IMR-90 (cell line): ENCODE measurements at regions not wholly inside any gene's neighbourhood (a gene's known extent, or its start where the extent isn't known, plus 50 kb on each side); places are given as distances from the start of the nearest gene placed in this dataset.

ENCODE experiments used
- ATAC-seq: fragments of 200-7000 bp; cut with Tn5 transposase; 2 replicates; pipeline ENCODE4 v1.9.1; 2020; ENCODE audit warnings: low read depth, mild to moderate bottlenecking, moderate library complexity
- BruUV-seq: library from RNA; stranded (reverse); fragments of 400-500 nt; replicated peaks from 2 replicates; lab custom pipeline; 2021; lab: Mats Ljungman, UMichigan
- CTCF ChIA-PET: fragments of 300-600 bp; formaldehyde crosslinking; extraction: SDS; loops from one replicate; lab custom pipeline; 2021; ENCODE audit warnings: antibody characterized with exemption; lab: Yijun Ruan, JAX
- POLR2A ChIA-PET: fragments of 300-600 bp; sonication (Branson Sonifier 250); formaldehyde crosslinking; loops from one replicate; lab custom pipeline; 2022; ENCODE audit warnings: antibody characterized with exemption; ENCODE audit not compliant: unreplicated experiment; lab: Charles Lee
- DNase-seq: peaks from one replicate; pipeline ENCODE4 v3.0.0; 2013
- H2AFZ ChIP-seq: replicated peaks from 2 replicates; pipeline ENCODE3; 2013; ENCODE audit warnings: low read length, mild to moderate bottlenecking; ENCODE audit not compliant: poor library complexity
- H2AK5ac ChIP-seq: 2 replicates; pipeline ENCODE4 v1.6.1; 2013; ENCODE audit warnings: low read depth, low read length, inconsistent platforms
- H2AK9ac ChIP-seq: replicated peaks from 2 replicates; pipeline ENCODE3; 2013; ENCODE audit warnings: mild to moderate bottlenecking, low read depth, low read length, moderate library complexity; ENCODE audit not compliant: poor library complexity
- H2BK120ac ChIP-seq: 2 replicates; pipeline ENCODE4 v1.6.1; 2013; ENCODE audit warnings: low read depth, low read length, inconsistent platforms
- H2BK15ac ChIP-seq: 3 replicates; pipeline ENCODE4 v1.6.1; 2013; ENCODE audit warnings: low read depth, low read length, inconsistent platforms
- H2BK20ac ChIP-seq: 2 replicates; pipeline ENCODE4 v1.6.1; 2013; ENCODE audit warnings: low read depth, mild to moderate bottlenecking, inconsistent platforms, low read length, moderate library complexity
- H2BK5ac ChIP-seq: 2 replicates; pipeline ENCODE4 v1.6.1; 2013; ENCODE audit warnings: mild to moderate bottlenecking, low read depth, low read length, inconsistent platforms; ENCODE audit not compliant: poor library complexity, severe bottlenecking
- H3K14ac ChIP-seq: replicated peaks from 2 replicates; pipeline ENCODE4 v1.6.1; 2013; ENCODE audit warnings: low read depth, low read length, inconsistent platforms
- H3K18ac ChIP-seq: 2 replicates; pipeline ENCODE4 v1.6.1; 2013; ENCODE audit warnings: low read depth, low read length, control low read depth
- H3K23ac ChIP-seq: 2 replicates; pipeline ENCODE4 v1.6.1; 2013; ENCODE audit warnings: low read depth, low read length, inconsistent platforms
- H3K27ac ChIP-seq: 2 replicates; pipeline ENCODE4 v1.5.1; 2013; ENCODE audit warnings: mild to moderate bottlenecking, control low read depth, low read length; ENCODE audit not compliant: insufficient read depth
- H3K27me3 ChIP-seq: 2 replicates; pipeline ENCODE4 v1.6.1; 2013; ENCODE audit warnings: low read length; ENCODE audit not compliant: control insufficient read depth, insufficient read depth
- H3K36me3 ChIP-seq: 2 replicates; pipeline ENCODE4 v1.6.1; 2013; ENCODE audit warnings: low read length, mixed read lengths; ENCODE audit not compliant: control insufficient read depth, insufficient read depth
- H3K4ac ChIP-seq: 2 replicates; pipeline ENCODE4 v1.6.1; 2013; ENCODE audit warnings: low read depth, low read length, inconsistent platforms
- H3K4me1 ChIP-seq: 2 replicates; pipeline ENCODE4 v1.6.1; 2013; ENCODE audit warnings: low read length, mixed read lengths; ENCODE audit not compliant: control insufficient read depth, insufficient read depth
- H3K4me2 ChIP-seq: 2 replicates; pipeline ENCODE4 v1.6.1; 2013; ENCODE audit warnings: low read depth, mild to moderate bottlenecking, control low read depth, low read length, moderate library complexity
- H3K4me3 ChIP-seq: 2 replicates; pipeline ENCODE4 v1.5.1; 2013; ENCODE audit warnings: low read depth, mild to moderate bottlenecking, control low read depth, low read length, moderate library complexity; ENCODE audit not compliant: insufficient read depth
- H3K56ac ChIP-seq: 2 replicates; pipeline ENCODE4 v1.6.1; 2013; ENCODE audit warnings: low read length, inconsistent platforms; ENCODE audit not compliant: insufficient read depth; ENCODE audit errors: extremely low read depth
- H3K79me1 ChIP-seq, 2 experiments: 2 replicates each; pipeline ENCODE4 v1.6.1; 2013; ENCODE audit warnings: low read length in 2 of 2, inconsistent platforms in 1 of 2, low read depth in 1 of 2
- H3K9ac ChIP-seq: 2 replicates; pipeline ENCODE4 v1.6.1; 2013; ENCODE audit warnings: low read depth, low read length, control low read depth
- H3K9me1 ChIP-seq: 2 replicates; pipeline ENCODE4 v1.6.1; 2013; ENCODE audit warnings: low read length, inconsistent platforms; ENCODE audit not compliant: insufficient read depth
- H3K9me3 ChIP-seq: 2 replicates; pipeline ENCODE4 v1.6.1; 2013; ENCODE audit warnings: low read length; ENCODE audit not compliant: control insufficient read depth, insufficient read depth
- H4K20me1 ChIP-seq: 2 replicates; pipeline ENCODE4 v1.6.1; 2013; ENCODE audit warnings: low read length, inconsistent platforms; ENCODE audit not compliant: insufficient read depth
- H4K5ac ChIP-seq: 2 replicates; pipeline ENCODE4 v1.6.1; 2013; ENCODE audit warnings: mild to moderate bottlenecking, low read depth, low read length, control low read depth
- H4K8ac ChIP-seq, 2 experiments: 2 replicates each; pipeline ENCODE4 v1.6.1; 2013; ENCODE audit warnings: low read depth in 2 of 2, low read length in 2 of 2, control low read depth in 1 of 2, inconsistent platforms in 1 of 2
- H4K91ac ChIP-seq: 2 replicates; pipeline ENCODE4 v1.6.1; 2013; ENCODE audit warnings: low read depth, low read length, inconsistent platforms; ENCODE audit not compliant: insufficient read depth
- MAFK ChIP-seq: IDR thresholded peaks from 2 replicates; pipeline ENCODE4 v1.6.1; 2012; ENCODE audit warnings: low read depth, low read length, improper control_type of control experiment
- SMC3 ChIP-seq: fragments of 150-350 bp; IDR thresholded peaks from 2 replicates; pipeline ENCODE4 v1.6.1; 2016; ENCODE audit warnings: low read depth, mild to moderate bottlenecking, antibody characterized with exemption, low read length, moderate library complexity
- WGBS, 2 experiments: methylation state at CpG; one replicate each; pipeline versions ENCODE4 v1.1.5 to v1.1.7; 2013; ENCODE audit warnings: missing lambda C conversion rate in 2 of 2; ENCODE audit not compliant: insufficient read length in 1 of 2; ENCODE audit errors: extremely low coverage in 2 of 2; 5-methylcytosine and 5-hydroxymethylcytosine counted together
- dilution Hi-C: fragments of 300-500 bp; cut with HindIII; formaldehyde crosslinking; loops from one replicate; pipeline ENCODE4 v1.14.3; 2018; ENCODE audit warnings: low sequenced_read_pairs; ENCODE audit not compliant: unreplicated experiment
- in situ Hi-C: fragments of 300-500 bp; cut with MboI; formaldehyde crosslinking; loops from 3 replicates; pipeline ENCODE4 v1.14.3; 2019; ENCODE audit warnings: low sequenced_read_pairs, inconsistent platforms, mixed read lengths
- intact Hi-C: fragments of 100-400 bp; cut with micrococcal nuclease; formaldehyde crosslinking; loops from 2 replicates; pipeline ENCODE4 v1.10.0; 2022

- H4K5ac ChIP-seq = no peak overlapping the region
- no peaks in the 10 kb centered on the region for H3K9me3 ChIP-seq
- H3K4me1 ChIP-seq = no peaks in the 10 kb centered on the region
- H3K23ac ChIP-seq = no peak overlapping the region
- no peak overlapping the region for H4K8ac ChIP-seq
- DNase-seq = no peak
- no peaks in the 10 kb centered on the region for H3K79me1 ChIP-seq
- no peak overlapping the region for H3K4me3 ChIP-seq
- no peak overlapping the region for H3K14ac ChIP-seq
- BruUV-seq = no TSS peak
- no peak overlapping the region for H4K91ac ChIP-seq
- no peak overlapping the region for H3K4me2 ChIP-seq
- no peak for ATAC-seq
- TF ChIP-seq SMC3 (no peak), MAFK (0 out of 2 replicates have a peak, but pooled peaks have one; percentile 16)
- no peak overlapping the region for H2BK20ac ChIP-seq
- H3K4ac ChIP-seq = no peak overlapping the region
- no peak overlapping the region for H3K27ac ChIP-seq
- H2BK15ac ChIP-seq = no peak overlapping the region
- H2AFZ ChIP-seq = no peak overlapping the region
- no peak overlapping the region for H3K9ac ChIP-seq
- H3K18ac ChIP-seq = no peak overlapping the region
- in situ Hi-C loops = no loop called here
- CTCF ChIA-PET = interaction anchor here (0.6 kb wide), 1 partner anchor 275 kb away, joined by 3 read pairs; no protein-coding TSS in a partner anchor
- no peak overlapping the region for H2BK120ac ChIP-seq
- no CpG with 5 or more reads among the region's 1 CpG for WGBS, 2 experiments
- no peak overlapping the region for H2AK5ac ChIP-seq
- no peak overlapping the region for H3K56ac ChIP-seq
- H2BK5ac ChIP-seq = no peak overlapping the region
- H3K27me3 ChIP-seq = no peaks in the 10 kb centered on the region
- H2AK9ac ChIP-seq = no peak overlapping the region
- no peaks in the 10 kb centered on the region for H3K36me3 ChIP-seq
- dilution Hi-C loops = no loop called here
- intact Hi-C loops = no loop called here
- no peaks in the 10 kb centered on the region for H4K20me1 ChIP-seq
- POLR2A ChIA-PET = no interaction called here
- no peaks in the 10 kb centered on the region for H3K9me1 ChIP-seq
Observed at GRCh38 chr2:52828112-52828511, 939.5 kb upstream of the CHAC2 start.
